Activated CD4-positive, alpha-beta T cell treated with anti-CD3 and anti-CD28 coated beads for 4 hours (primary cell): ENCODE measurements at regions not wholly inside any gene's neighbourhood (a gene's known extent, or its start where the extent isn't known, plus 50 kb on each side); places are given as distances from the start of the nearest gene placed in this dataset.
"Not testable (repeated sequence)": the region's sequence is repeated elsewhere in the genome, so short reads cannot be mapped to it uniquely, and the experiment has no call there.

Experiments used
- DNase-seq, 2 donors: peaks; one replicate each; pipeline ENCODE4 v3.0.0-alpha.2; 2020

DNA sequence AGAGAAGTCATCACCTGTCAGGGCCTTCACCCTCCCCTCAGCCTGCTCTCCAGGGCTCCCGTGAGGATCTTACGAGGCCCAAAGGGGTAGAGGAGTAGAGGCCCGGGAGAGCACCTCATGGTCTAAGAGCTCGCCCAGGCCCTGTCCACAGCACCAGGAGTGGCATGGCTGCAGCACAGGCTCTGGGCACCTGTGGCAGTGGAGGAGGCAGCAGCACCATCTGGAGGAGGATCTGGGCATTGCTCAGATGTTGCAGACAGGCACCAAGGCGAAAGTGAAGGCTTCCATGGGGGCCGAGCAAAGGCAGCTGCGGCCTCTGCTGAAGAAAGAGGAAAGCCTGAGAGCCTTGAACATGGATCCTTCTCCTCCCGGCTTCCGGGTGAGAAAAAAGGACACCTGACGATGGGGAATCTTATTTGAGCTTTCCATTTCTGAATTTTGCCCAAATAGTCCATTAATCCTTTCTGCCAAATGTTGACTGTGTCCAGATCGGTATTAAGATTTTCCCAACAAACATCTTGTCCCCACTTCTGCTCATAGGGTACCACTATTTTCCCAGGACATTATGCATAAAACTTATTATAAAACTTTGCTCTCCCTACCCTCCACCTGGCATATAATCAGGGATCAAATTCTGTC is 604.7 kb downstream of the PTPRC start:
- peak; percentile 52 to 63 for DNase-seq

DNA sequence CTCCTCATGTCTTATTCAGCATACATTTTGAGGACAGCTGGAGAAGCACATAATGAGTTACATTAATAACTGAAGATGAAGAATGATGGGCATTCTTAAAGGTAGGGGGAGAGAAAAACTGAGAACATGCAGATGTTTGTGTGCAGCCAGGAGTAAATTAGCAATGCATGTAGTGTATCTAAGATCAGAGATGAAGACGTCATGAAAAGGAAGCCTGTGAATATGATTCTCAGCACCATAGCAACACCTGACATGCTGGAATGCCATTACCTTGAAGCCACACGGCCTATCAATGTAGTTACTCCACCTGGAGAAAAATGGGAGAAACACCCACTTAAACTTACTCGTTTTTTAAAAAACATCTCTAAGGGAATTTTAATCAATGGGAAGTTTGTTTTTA is 607.1 kb downstream of the PTPRC start:
- no peak for DNase-seq

DNA sequence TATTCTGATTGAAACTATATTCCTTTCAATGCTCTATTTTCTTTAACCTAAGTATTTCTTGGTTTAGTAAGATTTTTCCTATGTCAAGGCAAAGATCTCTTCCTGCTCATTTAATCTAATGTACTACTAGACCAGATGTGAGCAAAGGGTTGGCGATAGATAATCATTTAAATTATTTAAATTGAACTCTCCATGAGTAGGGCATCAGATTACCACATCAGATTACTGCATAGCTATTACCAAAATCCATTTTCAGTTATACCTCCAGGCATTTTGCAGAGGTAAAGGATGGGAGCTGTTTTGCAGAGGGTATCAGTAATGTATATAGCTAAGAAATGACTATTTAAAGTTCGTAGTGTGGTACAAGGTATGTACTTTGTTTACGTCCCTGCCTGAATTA is 607.9 kb downstream of the PTPRC start:
- no peak for DNase-seq

DNA sequence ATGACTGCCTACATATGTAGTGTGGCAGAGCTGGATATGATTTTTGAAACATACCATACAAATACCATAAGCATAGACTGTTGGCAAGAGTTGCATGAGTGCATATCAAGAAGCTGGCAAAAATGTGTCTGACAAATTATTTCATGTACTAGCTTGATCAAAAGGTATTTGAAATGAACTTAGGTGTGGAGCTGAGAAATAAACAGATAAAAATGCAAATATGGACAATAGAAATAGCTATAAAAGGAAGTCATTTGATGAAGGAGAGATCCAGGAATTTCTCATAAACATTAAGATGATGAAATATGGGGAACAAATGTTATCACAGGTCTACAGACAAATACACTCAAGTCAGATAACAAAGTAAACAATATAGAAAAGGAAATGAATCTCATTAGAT is 609.1 kb downstream of the PTPRC start:
- no peak for DNase-seq

DNA sequence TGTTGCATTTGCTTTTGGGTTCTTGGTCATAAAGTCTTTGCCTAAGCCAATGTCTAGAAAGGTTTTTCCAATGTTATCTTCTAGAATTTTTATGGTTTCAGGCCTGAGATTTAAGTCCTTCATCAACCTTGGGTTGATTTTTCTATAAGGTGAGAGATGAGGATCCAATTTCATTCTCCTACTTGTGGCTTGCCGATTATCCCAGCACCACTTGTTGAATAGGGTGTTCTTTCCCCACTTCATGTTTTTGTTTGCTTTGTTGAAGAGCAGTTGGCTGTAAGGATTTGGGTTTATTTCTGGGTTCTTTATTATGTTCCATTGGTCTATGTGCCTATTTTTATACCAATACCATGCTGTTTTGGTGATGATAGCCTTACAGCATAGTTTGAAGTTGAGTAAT is 615.2 kb downstream of the PTPRC start:
- not testable (repeated sequence) for DNase-seq

DNA sequence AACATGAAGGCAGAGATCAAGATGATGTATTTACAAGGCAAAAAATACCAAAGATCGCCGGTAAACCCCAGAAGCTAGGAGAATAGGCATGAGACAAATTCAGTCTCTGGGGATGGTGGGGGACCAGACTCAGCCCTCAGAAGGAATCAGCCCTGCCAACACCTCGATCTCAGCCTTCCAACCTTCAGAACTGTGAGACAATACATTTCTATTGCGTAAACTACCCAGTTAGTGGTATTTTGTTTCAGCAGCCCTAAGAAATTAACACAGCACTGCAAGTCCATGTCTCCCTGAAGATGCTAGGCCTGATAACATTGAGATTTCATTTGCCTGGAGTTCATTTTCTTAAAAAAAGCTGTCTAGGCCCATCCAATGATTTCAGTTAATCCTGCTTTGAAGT is 622.5 kb downstream of the PTPRC start:
- DNase-seq = no peak

DNA sequence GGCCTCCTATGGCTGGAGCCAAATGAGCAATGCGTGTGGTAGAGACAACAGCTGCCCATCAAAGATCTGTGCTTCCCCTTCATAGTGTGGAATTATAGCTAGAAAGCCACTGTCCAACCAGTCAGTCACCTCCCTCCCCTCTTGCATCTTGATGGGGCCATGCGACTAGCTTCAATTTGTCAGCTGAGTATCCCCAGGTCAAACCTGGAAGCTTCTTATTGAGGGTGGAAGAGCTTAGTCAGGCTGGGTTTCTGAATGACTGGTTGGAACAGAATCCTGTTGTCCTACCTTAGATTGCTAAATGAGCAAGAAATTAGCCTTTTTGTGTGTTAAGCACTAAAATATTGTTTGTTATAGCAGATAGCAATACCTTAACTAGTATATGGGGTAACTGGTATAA is 625.4 kb downstream of the PTPRC start:
- no peak for DNase-seq

DNA sequence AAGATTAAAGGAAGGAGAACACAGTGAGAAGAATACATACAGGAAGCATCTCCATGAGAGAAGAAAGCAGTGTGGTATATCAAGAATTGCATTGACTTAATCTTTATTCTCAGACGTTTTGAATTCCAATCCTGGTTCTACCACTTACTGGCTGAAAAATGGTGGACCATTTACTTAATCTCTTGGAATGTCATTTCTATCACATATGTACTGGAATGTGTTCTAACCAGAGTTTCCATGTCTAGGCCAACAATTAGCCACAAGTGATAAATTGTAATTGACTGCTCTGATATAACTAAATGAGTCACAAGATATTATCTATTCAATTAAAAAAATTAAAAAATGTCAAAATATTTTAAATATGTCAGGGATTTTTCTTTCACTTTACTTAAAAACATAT is 626.1 kb downstream of the PTPRC start:
- DNase-seq = no peak

DNA sequence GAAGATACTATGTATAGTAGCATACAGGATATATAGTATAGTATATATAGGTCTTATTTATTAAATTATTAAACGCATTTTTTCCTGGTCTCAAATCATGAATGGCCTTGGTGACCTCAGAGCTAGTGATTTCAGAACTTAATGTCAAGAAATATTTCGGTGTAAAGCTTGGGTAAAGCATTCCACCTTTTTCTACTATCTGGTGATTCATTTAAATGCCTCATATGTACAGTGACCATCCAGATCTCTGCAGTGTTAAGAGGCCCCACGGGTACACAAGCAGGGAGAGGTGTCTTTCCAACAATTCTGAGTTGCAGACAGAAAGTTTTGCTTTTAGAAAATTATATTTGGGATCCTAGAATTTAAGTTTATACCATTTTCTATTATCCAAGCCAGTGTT is 626.5 kb downstream of the PTPRC start:
- DNase-seq = no peak

DNA sequence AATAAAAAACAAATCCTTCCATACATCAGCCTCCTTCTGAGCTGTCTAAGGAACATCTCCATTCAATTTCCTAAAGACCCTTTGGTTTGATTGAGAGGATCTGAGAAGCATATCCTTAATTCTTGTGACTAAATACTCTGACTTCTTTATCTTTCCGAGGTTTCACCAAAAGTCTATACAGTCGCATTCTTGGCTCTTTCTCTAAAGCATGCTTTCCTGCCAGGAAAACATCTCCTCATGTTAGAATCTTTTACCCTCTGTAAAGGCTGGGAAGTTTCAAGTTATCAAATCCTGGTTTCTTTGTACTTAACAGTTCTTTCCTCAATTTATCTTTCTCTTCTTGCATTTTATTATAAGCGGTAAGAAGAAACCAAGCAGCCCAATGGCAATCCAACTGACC is 630.4 kb downstream of the PTPRC start:
- no peak for DNase-seq

DNA sequence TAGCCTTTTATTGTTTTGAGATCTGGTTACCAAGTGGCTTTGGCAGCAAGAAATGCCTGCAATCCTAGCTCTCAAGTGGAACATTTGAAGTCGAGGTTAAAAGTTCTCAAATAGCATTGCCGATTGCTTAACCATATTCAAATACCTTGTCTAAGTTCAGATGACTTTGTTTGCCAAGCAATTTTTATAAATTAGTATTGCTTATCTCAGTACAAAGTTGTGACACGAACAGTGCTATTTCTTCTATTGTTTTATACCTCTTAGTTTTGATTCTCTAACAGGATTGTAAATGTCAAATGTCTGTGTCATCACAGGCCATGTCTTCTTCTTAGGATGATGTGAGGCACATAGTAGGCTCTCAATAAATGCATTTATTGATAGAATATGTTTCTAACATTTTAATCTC is 633.3 kb downstream of the PTPRC start:
- no peak for DNase-seq

DNA sequence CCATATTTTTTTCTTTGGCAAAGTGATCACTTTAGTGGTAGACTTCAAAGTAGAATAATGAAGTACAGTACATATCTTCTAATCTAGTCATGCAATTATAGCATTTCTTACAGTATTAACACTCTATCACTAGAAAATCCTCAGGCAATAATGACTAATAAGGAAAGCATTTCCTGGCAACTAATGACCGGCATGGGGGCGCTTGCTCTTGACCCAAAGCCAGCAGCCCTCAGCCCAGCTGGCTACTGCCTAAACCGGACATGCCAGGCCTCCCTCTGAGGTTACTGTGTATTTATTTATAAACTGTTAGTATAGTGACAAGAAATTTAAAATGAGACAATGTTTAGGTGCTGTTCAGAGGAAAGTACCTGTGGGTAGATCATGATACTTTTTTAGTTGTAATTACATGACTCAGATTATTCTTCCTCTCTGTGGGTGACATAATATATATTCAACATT is 633.8 kb downstream of the PTPRC start:
- no peak for DNase-seq

DNA sequence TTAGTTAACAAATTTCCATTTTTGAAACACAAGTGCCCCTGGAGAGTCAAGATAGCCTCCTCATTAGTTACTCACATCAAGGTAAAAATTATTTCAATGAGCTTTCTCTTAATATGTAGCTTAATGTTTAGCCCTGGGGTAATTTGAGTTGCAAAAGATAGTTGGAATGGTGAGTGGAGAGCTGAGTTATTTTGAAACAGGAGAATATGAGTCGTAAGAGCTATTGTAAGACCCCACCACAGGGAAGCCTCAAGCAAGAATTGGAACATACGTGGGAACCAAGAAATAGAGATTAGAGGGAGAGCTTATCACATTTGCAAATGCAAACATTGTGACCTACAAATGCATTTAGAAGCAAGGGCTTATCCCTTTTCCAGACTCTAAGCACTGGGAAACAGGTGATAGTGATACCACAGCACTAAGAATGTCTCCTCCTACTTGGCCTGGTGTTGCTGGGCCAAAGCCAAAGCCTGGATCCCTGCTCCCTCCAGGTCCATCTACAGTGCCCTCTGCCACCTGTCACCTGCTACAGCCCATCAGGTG is 635.1 kb downstream of the PTPRC start:
- DNase-seq = no peak

DNA sequence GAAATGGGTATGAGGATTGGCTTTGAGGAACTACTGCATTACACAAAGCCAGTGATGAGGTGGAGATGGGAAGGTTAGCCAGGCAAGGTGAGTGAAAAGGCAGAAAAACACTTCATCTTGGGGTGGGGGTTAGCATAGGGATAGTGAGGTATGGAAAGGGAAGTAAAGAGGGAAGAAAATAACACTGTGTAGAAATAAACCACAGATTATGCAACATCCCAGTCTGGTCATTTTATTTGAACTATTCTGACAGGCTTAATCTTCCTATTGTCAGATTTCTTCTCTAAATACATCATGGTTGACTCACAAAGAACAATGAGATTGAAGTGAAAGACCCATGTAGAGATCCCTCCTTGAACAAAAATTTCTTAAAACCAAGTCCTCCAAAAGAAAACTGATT is 640.2 kb downstream of the PTPRC start:
- DNase-seq = no peak

DNA sequence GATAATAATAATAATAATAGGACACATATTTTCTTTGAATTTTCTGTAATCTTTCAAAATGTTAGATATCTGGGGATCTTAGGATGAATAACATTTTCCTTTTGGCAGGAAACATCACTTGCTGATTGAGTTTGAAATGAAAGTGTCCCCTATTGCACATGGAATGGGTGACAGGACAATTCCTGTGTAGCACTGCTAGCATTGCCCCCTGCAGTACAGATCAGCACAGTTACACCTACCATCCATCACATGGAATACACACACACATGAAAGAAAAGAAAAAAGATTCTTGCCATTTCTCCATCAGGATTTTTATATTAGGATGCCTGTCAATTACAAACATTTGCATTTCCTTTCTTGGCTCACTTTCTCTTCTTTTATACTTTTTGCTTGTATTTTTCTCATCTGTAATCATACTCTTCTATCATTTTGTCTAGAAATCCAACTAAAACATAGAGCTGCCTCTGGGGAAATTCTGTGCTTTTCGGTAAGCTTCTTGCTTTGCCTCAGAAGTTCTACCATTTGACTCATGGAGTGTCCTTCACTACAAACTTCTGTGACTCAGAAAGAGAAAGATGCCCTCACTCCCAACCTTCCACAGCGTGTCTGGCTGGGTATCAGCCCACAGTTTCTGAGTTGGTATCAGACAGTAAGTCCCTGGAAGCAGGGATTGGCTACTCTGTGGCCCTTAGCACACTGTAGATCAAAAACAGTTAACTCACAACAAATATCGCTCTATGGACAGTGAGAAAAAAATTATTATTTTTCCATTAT is 641.2 kb downstream of the PTPRC start:
- DNase-seq = no peak

DNA sequence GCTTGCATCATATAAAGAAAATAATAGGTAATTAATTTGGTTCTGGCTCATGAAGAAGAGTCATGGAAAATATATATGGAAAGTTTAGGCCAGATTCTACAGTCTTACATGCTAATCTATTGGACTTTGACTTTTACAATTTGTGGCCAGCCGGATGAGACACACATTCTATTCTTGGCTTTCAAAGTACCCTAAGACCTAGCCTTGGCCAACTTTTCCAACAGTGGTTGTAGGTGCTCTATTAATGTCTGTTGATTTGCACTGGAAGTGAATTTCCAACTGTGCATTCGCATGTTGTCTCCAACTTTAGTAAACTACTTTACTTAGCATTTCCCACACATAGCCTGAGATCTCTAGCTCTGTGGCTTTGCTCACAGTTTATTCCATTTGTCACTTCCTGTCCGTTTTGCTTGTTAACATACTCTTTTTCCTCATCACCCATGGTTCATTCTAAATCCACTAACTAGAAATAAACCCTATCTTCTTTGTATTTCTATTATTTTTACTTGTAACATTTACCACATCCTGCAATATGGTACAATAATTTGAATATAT is 644.0 kb downstream of the PTPRC start:
- no peak for DNase-seq

DNA sequence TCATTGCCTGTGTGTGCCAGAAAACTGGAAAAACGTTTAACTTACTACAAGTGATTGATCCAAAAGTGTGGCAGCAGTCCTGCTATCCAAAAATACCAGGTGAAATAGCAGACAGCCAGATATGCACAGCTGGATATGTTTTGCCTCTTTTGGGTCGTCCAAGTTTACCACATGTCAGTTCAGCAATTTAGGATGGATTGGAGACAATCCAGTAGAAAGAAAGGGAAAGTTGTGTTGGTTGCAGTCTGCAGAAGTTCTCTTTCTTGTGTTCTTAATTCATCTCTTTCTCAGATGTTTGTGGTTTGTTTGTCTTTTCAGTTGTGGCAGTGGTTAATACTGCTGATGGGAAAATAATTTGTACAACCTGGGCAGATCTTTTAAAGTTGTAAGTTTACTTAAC is 645.0 kb downstream of the PTPRC start:
- DNase-seq = no peak

DNA sequence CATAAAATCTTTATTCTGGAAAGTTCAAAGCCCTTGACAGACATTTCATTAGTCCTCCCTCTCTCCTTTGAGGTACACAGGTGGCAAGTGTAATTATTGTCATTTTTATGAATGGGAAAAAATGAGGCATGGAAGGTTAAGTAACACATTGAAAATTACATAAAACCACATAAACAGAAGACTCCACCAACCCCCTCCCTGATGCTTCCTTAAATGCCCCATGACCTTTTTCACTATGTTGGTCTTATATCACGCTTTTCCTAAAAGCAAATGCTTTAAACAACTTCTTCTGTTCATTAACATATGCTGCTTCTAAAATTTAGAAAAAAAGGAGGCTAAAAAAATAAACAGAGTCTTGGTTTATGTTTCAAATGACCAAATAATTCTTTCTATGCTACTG is 648.4 kb downstream of the PTPRC start:
- no peak for DNase-seq

DNA sequence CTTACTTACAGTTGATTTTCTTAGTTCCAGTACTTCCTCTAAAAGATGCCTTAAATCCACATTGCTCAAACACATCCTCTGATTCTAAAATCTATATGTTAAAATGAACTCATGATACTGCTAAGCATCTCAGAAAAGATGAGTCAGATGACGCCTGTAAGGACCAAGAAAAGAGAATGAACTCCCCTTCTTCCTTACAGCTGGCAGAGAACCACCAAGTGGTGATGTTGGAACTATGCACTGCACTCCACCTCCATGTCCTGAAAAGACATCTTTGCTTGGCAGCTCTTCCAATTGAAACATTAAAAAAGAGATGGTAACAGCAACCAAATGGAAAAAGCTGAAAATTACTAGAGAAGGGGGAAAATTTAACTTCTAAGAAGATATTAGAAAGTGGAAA is 648.8 kb downstream of the PTPRC start:
- DNase-seq = no peak

DNA sequence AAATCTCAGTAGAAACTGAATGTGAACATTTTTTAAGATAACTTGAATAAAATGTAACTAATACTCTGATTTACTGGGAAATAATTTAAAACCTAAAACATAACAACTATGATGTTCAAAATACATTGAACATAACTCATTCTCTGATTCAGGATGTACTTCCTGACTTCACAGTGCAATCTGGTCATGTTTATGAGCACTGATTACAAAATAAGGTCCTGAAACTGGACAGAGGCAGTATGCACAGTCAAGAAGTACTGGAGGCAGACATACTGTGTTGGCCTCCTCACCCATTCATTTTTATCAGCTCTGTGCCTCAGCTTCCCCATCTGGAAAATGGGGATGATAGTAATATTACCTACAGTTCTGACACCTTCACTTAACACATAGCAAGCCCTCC is 651.3 kb downstream of the PTPRC start:
- DNase-seq = no peak

DNA sequence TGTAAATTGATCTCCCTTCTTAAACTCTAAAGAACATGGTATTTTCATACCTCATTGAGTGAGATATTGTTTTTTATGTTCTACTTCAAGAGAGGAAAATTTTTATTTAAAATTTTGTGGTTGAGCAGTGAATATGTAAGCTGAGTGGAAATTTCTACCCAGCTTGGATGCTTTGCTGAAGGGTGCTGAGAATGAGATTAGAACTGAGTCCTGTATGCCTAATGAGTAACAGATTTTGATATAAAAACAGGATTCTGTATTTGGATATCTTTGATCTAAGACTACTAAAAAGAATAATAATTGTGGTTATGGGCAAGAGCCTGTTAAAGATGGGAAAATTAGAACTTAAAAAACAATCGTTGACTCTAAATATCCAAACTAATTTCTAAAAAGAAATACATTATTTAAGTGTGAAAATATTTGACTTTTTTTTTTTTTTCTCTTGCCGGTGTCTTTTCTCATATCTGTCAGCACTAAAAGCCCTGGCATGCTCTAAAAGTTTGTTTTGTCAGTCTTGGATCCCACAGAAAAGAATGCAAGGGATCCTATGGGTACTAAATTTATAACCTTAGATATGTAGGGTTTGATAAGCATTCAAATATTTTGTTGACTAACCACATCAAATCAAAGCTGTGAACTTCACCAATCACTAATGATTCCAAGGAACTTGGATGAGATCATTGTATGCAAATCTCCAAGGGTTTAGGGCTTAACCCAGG is 652.3 kb downstream of the PTPRC start:
- no peak for DNase-seq

DNA sequence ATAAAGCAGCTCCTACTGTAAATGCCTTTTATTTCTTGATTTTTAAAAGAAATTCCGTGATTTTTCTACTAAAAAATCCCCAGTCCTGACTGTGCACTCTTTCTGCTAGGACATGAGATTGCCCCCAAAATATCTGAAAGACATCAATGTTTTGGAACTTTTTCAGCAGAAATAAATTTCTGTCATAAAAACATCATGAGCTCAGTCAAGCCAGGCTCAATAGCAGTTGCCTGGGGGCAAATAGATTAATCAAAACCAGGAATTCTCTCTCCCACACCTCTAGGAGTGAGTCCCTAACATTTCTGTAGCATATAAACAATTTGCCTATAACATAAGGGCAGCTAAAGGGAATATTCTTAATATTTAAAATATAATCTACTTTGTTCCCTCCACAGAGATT is 654.1 kb downstream of the PTPRC start:
- no peak for DNase-seq

DNA sequence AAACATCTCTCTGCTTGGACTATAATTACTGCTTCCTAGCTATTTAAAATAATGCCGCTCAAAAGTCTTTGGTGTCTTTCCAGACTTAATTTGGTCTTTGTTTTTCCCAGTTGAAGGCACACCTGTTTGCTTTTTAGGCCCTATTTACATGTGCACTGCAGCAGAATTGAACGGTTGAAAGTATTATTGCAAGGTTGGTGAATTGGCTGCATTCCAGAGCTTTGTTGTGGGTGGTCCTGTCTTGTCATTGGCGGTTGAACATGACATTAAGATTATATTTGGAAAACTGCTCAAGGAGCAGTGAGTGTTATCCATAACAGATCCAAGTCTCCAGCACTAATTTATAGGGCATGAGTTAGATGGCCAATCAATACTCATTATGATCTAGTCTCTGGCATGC is 656.3 kb downstream of the PTPRC start:
- no peak for DNase-seq

DNA sequence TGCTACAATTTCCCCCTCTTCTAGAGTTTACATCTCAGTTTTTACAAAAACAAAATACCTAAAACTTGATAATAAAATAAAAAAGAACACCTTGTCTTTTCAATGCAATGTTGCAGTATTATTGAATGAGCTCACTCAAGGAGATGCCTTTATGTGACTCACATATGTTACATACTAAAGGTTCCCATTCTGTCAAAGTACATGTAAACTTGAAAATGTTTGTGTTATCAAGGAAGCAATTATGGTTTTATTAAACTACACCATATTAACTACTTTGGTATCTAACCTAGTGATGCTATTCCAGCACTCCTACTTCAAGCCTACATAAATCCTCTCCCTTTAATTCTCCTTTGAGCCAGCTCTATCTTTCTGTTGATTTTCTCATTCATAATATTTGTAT is 658.3 kb downstream of the PTPRC start:
- DNase-seq = no peak
